ENCODE measurements at regions not wholly inside any gene's neighbourhood (a gene's known extent, or its start where the extent isn't known, plus 50 kb on each side); places are given as distances from the start of the nearest gene placed in this dataset.
A peak's percentile ranks its signal among the peaks of the same experiment; 100 is the strongest.

GRCh38 chr10:90675621-90676020, 182.2 kb downstream of the HTR7 start:
- Histone ChIP-seq H3K27ac (ENCODE audit: low read depth, low read length) (peak overlapping the region; percentile 54), H3K9me3 (ENCODE audit: insufficient read depth, low read depth, low read length) (no peaks in the 10 kb centered on the region), H3K27me3 (ENCODE audit: insufficient read depth, low read length) (no peaks in the 10 kb centered on the region), H3K36me3 (ENCODE audit: insufficient read depth, low read length) (no peaks in the 10 kb centered on the region), H3K4me1 (ENCODE audit: insufficient read depth, low read length) (peaks cover 3% of the 10 kb centered on the region), H3K4me2 (ENCODE audit: low read length) (peak overlapping the region; percentile 46), H3K9ac (ENCODE audit: low read length) (peak overlapping the region; percentile 6), H3K4me3 (ENCODE audit: insufficient read depth, low read depth, low read length) (no peak overlapping the region), H3K79me2 (ENCODE audit: insufficient read depth, low read length) (no peaks in the 10 kb centered on the region), H4K20me1 (ENCODE audit: insufficient read depth, low read length) (no peaks in the 10 kb centered on the region), H2AFZ (ENCODE audit: low read depth, low read length) (no peak overlapping the region)
- peaks cover 2% of the 10 kb centered on the region for H3K27me3 Mint-ChIP-seq (ENCODE audit: low read depth, unreplicated experiment)
- no peak overlapping the region for H3K4me3 Mint-ChIP-seq (ENCODE audit: unreplicated experiment)
- no peaks in the 10 kb centered on the region for H3K36me3 Mint-ChIP-seq (ENCODE audit: low read depth, unreplicated experiment)
- H3K4me1 Mint-ChIP-seq (ENCODE audit: low read depth, unreplicated experiment) = no peaks in the 10 kb centered on the region
- H3K27ac Mint-ChIP-seq (ENCODE audit: unreplicated experiment) = no peak overlapping the region
- DNase-seq (ENCODE audit: low read depth) (peak; percentile 67), FAIRE-seq (no peak)
- TF ChIP-seq CTCF (IDR thresholded peaks at IDR 0.05; ENCODE audit: insufficient read depth, low read depth, low read length) (no peak), EZH2 (IDR thresholded peaks at IDR 0.05; ENCODE audit: insufficient read depth, low read length) (no peak)
- no peaks in the 10 kb centered on the region for H3K9me3 Mint-ChIP-seq (ENCODE audit: unreplicated experiment)
